T-cell (primary cell): ENCODE measurements at regions not wholly inside any gene's neighbourhood (a gene's known extent, or its start where the extent isn't known, plus 50 kb on each side); places are given as distances from the start of the nearest gene placed in this dataset.

ENCODE experiments used
- ATAC-seq, 4 experiments: fragments of 200-7000 bp in 3 of 4; fragments of 150-1000 bp in 1 of 4; cut with Tn5 transposase; replicated peaks in 1 of 4; 1 replicate in 3 of 4; 2 replicates in 1 of 4; pipeline ENCODE4 v1.10.0; 2021; ENCODE audit warnings: moderate library complexity in 3 of 4, mild to moderate bottlenecking in 2 of 4, moderate number of reproducible peaks in 1 of 4
- CTCF ChIA-PET, 2 donors: fragments of 300-600 bp; sonication (Branson Sonifier 250); formaldehyde crosslinking; loops; one replicate each; lab custom pipeline; 2022; ENCODE audit warnings: antibody characterized with exemption in 2 of 2; lab: Charles Lee
- POLR2A ChIA-PET, 2 donors: fragments of 300-600 bp; sonication (Branson Sonifier 250); formaldehyde crosslinking; loops; one replicate each; lab custom pipeline; 2022; ENCODE audit warnings: antibody characterized with exemption in 2 of 2; lab: Charles Lee
- DNase-seq, 35 experiments: peaks; one replicate each; pipeline versions ENCODE4 v3.0.0 to v3.0.0-alpha.2; 2013 to 2023
- H3K27ac ChIP-seq: one replicate; pipeline ENCODE4 v1.5.1; 2013; ENCODE audit warnings: low read length
- H3K27me3 ChIP-seq, 2 experiments: replicated peaks in 1 of 2; 1 replicate in 1 of 2; 2 replicates in 1 of 2; pipeline versions ENCODE4 v1.6.1 to v1.7.0; 2013; ENCODE audit warnings: low read length in 1 of 2, mixed read lengths in 1 of 2; ENCODE audit not compliant: control insufficient read depth in 2 of 2, insufficient read depth in 2 of 2; ENCODE audit errors: extremely low read depth in 1 of 2
- H3K36me3 ChIP-seq, 2 donors: 1 replicate in 1 of 2; 2 replicates in 1 of 2; pipeline versions ENCODE4 v1.6.1 to v1.7.0; 2013; ENCODE audit warnings: low read length in 1 of 2; ENCODE audit not compliant: control insufficient read depth in 2 of 2, insufficient read depth in 1 of 2; ENCODE audit errors: extremely low read depth in 1 of 2
- H3K4me1 ChIP-seq, 2 experiments: 1 replicate in 1 of 2; 2 replicates in 1 of 2; pipeline versions ENCODE4 v1.6.1 to v1.7.0; 2013; ENCODE audit warnings: low read length in 2 of 2, mixed read lengths in 1 of 2; ENCODE audit not compliant: insufficient read depth in 2 of 2, control insufficient read depth in 1 of 2; ENCODE audit errors: extremely low read depth in 1 of 2
- H3K4me3 ChIP-seq, 2 donors: 1 replicate in 1 of 2; 2 replicates in 1 of 2; pipeline versions ENCODE4 v1.5.1 to v1.7.0; 2013; ENCODE audit warnings: mild to moderate bottlenecking in 2 of 2, low read length in 1 of 2, moderate library complexity in 1 of 2; ENCODE audit not compliant: control insufficient read depth in 1 of 2; ENCODE audit errors: extremely low read depth in 1 of 2
- H3K9me3 ChIP-seq: 2 replicates; pipeline ENCODE4 v1.7.0; 2013
- H3K27ac Mint-ChIP-seq, 2 donors: one replicate each; pipeline ENCODE4 v1.8.0; 2020 to 2021; ENCODE audit warnings: mild to moderate bottlenecking in 2 of 2, mixed read lengths in 2 of 2
- H3K27me3 Mint-ChIP-seq, 2 donors: one replicate each; pipeline ENCODE4 v1.8.0; 2021 to 2022; ENCODE audit warnings: mixed read lengths in 2 of 2
- H3K36me3 Mint-ChIP-seq: one replicate; pipeline ENCODE4 v1.8.0; 2021; ENCODE audit warnings: mixed read lengths
- H3K4me1 Mint-ChIP-seq, 3 donors: one replicate each; pipeline ENCODE4 v1.8.0; 2020 to 2022; ENCODE audit warnings: mixed read lengths in 3 of 3, mild to moderate bottlenecking in 1 of 3
- H3K4me3 Mint-ChIP-seq, 3 donors: one replicate each; pipeline ENCODE4 v1.8.0; 2020 to 2022; ENCODE audit warnings: mild to moderate bottlenecking in 3 of 3, mixed read lengths in 3 of 3, moderate library complexity in 3 of 3
- H3K9me3 Mint-ChIP-seq, 3 donors: one replicate each; pipeline ENCODE4 v1.8.0; 2020 to 2022; ENCODE audit warnings: mixed read lengths in 3 of 3
- WGBS: methylation state at CpG from one replicate; pipeline ENCODE4 v1.1.5; 2013; ENCODE audit warnings: missing lambda C conversion rate; ENCODE audit not compliant: insufficient coverage; 5-methylcytosine and 5-hydroxymethylcytosine counted together

- WGBS = 85% methylated on average over 3 of the region's 3 CpGs
- Histone ChIP-seq H3K4me1 (no peaks in the 10 kb centered on the region), H3K4me3 (no peak overlapping the region), H3K27me3 (peaks cover 0 to 24% of the 10 kb centered on the region in 2 experiments), H3K9me3 (no peaks in the 10 kb centered on the region), H3K36me3 (no peaks in the 10 kb centered on the region), H3K27ac (no peak overlapping the region)
- DNase-seq (no peak), ATAC-seq (no peak)
- Mint-ChIP-seq H3K4me1 (no peaks in the 10 kb centered on the region), H3K36me3 (no peaks in the 10 kb centered on the region), H3K27ac (no peak overlapping the region), H3K4me3 (no peak overlapping the region), H3K9me3 (no peaks in the 10 kb centered on the region), H3K27me3 (peaks cover 5 to 10% of the 10 kb centered on the region in 2 donors)
- ChIA-PET CTCF (no interaction called here), POLR2A (no interaction called here)
Observed at GRCh38 chr21:38911484-38912101, 105.9 kb downstream of the ETS2 start.

- no peak overlapping the region for H3K27ac ChIP-seq
Observed at GRCh38 chr21:38910390-38911067, 104.8 kb downstream of the ETS2 start.

GRCh38 chr21:38909929-38910328, 104.2 kb downstream of the ETS2 start:
- Mint-ChIP-seq H3K9me3 (no peaks in the 10 kb centered on the region), H3K27ac (no peak overlapping the region), H3K4me1 (no peaks in the 10 kb centered on the region), H3K36me3 (no peaks in the 10 kb centered on the region), H3K4me3 (no peak overlapping the region), H3K27me3 (peaks cover 0 to 8% of the 10 kb centered on the region in 2 donors)
- ChIA-PET POLR2A (no interaction called here), CTCF (no interaction called here)
- H3K36me3 ChIP-seq = no peaks in the 10 kb centered on the region
- ATAC-seq (no peak), DNase-seq (no peak)
- H3K9me3 ChIP-seq = no peaks in the 10 kb centered on the region
- H3K4me1 ChIP-seq = no peaks in the 10 kb centered on the region
- no peak overlapping the region for H3K27ac ChIP-seq
- WGBS = 80% methylated on average over 3 of the region's 7 CpGs
- H3K27me3 ChIP-seq = peaks cover 0 to 24% of the 10 kb centered on the region in 2 experiments
- no peak overlapping the region for H3K4me3 ChIP-seq

More at GRCh38 chr21:38910390-38911067, 104.8 kb downstream of the ETS2 start:
- H3K4me3 Mint-ChIP-seq = no peak overlapping the region
- Histone ChIP-seq H3K4me1 (no peaks in the 10 kb centered on the region), H3K9me3 (no peaks in the 10 kb centered on the region), H3K36me3 (no peaks in the 10 kb centered on the region), H3K27me3 (peaks cover 0 to 24% of the 10 kb centered on the region in 2 experiments), H3K4me3 (no peak overlapping the region)
- H3K36me3 Mint-ChIP-seq = no peaks in the 10 kb centered on the region
- H3K27ac Mint-ChIP-seq = no peak overlapping the region
- WGBS = 70% methylated on average over 5 of the region's 9 CpGs
- peaks cover 0 to 8% of the 10 kb centered on the region in 2 donors for H3K27me3 Mint-ChIP-seq
- H3K4me1 Mint-ChIP-seq = no peaks in the 10 kb centered on the region
- ChIA-PET POLR2A (no interaction called here), CTCF (no interaction called here)
- DNase-seq = no peak
- H3K9me3 Mint-ChIP-seq = no peaks in the 10 kb centered on the region
- ATAC-seq = no peak

GRCh38 chr21:38909109-38909508, 103.4 kb downstream of the ETS2 start:
- ChIA-PET POLR2A (no interaction called here), CTCF (no interaction called here)
- no peak overlapping the region for H3K27ac ChIP-seq
- Mint-ChIP-seq H3K27me3 (peaks cover 0 to 8% of the 10 kb centered on the region in 2 donors), H3K4me3 (no peak overlapping the region), H3K27ac (no peak overlapping the region), H3K4me1 (no peaks in the 10 kb centered on the region), H3K36me3 (no peaks in the 10 kb centered on the region), H3K9me3 (no peaks in the 10 kb centered on the region)
- peaks cover 0 to 16% of the 10 kb centered on the region in 2 experiments for H3K27me3 ChIP-seq
- ATAC-seq (no peak), DNase-seq (no peak)
- no peaks in the 10 kb centered on the region for H3K36me3 ChIP-seq
- H3K9me3 ChIP-seq = no peaks in the 10 kb centered on the region
- no peak overlapping the region for H3K4me3 ChIP-seq
- WGBS = 94% methylated on average over 5 of the region's 8 CpGs
- H3K4me1 ChIP-seq = no peaks in the 10 kb centered on the region

GRCh38 chr21:38908537-38908936, 102.8 kb downstream of the ETS2 start:
- H3K36me3 ChIP-seq = no peaks in the 10 kb centered on the region
- DNase-seq (no peak), ATAC-seq (no peak)
- H3K36me3 Mint-ChIP-seq = no peaks in the 10 kb centered on the region
- no peak overlapping the region for H3K27ac ChIP-seq
- H3K4me1 Mint-ChIP-seq = no peaks in the 10 kb centered on the region
- no peaks in the 10 kb centered on the region for H3K4me1 ChIP-seq
- H3K27me3 ChIP-seq = peaks cover 0 to 16% of the 10 kb centered on the region in 2 experiments
- no peak overlapping the region for H3K27ac Mint-ChIP-seq
- H3K9me3 Mint-ChIP-seq = no peaks in the 10 kb centered on the region
- H3K4me3 Mint-ChIP-seq = no peak overlapping the region
- ChIA-PET CTCF (no interaction called here), POLR2A (no interaction called here)
- WGBS = 80% methylated on average over 2 of the region's 4 CpGs
- peaks cover 0 to 8% of the 10 kb centered on the region in 2 donors for H3K27me3 Mint-ChIP-seq
- H3K9me3 ChIP-seq = no peaks in the 10 kb centered on the region
- H3K4me3 ChIP-seq = no peak overlapping the region

- Histone ChIP-seq H3K27ac (no peak overlapping the region), H3K36me3 (no peaks in the 10 kb centered on the region), H3K4me1 (no peaks in the 10 kb centered on the region), H3K4me3 (no peak overlapping the region), H3K9me3 (no peaks in the 10 kb centered on the region), H3K27me3 (peaks cover 0 to 16% of the 10 kb centered on the region in 2 experiments)
- WGBS = 96% methylated on average over 3 of the region's 8 CpGs
- Mint-ChIP-seq H3K27ac (no peak overlapping the region), H3K27me3 (peaks cover 0 to 4% of the 10 kb centered on the region in 2 donors), H3K36me3 (no peaks in the 10 kb centered on the region), H3K9me3 (peaks cover 0 to 9% (median 3%) of the 10 kb centered on the region in 3 donors), H3K4me3 (no peak overlapping the region), H3K4me1 (no peaks in the 10 kb centered on the region)
- ATAC-seq (no peak), DNase-seq (no peak)
- ChIA-PET POLR2A (no interaction called here), CTCF (no interaction called here)
Observed at GRCh38 chr21:38905752-38906151, 100.0 kb downstream of the ETS2 start.
